ACC112 (cell line): ENCODE measurements at regions not wholly inside any gene's neighbourhood (a gene's known extent, or its start where the extent isn't known, plus 50 kb on each side); places are given as distances from the start of the nearest gene placed in this dataset.

ENCODE experiments used
- H2AFZ ChIP-seq: fragments of 200-600 bp; sonication (generic); one replicate; pipeline ENCODE4 v1.6.0; 2017; ENCODE audit warnings: antibody characterized with exemption, low read length; ENCODE audit not compliant: unreplicated experiment
- H3K27ac ChIP-seq: fragments of 200-600 bp; sonication (generic); 2 replicates; pipeline ENCODE4 v1.5.1; 2014; ENCODE audit warnings: low read depth, mild to moderate bottlenecking, antibody characterized with exemption, low read length, moderate library complexity
- H3K27me3 ChIP-seq: fragments of 200-600 bp; sonication (generic); 2 replicates; pipeline ENCODE4 v1.6.1; 2014; ENCODE audit warnings: mild to moderate bottlenecking, antibody characterized with exemption, low read length, moderate library complexity, mixed read lengths; ENCODE audit not compliant: insufficient read depth
- H3K36me3 ChIP-seq: fragments of 200-600 bp; sonication (generic); 2 replicates; pipeline ENCODE4 v1.6.1; 2016; ENCODE audit warnings: mild to moderate bottlenecking, antibody characterized with exemption, low read length, moderate library complexity, mixed read lengths; ENCODE audit not compliant: insufficient read depth
- H3K4me1 ChIP-seq: fragments of 200-600 bp; sonication (generic); one replicate; pipeline ENCODE4 v1.6.1; 2016; ENCODE audit warnings: low read length, mixed read lengths; ENCODE audit not compliant: insufficient read depth, unreplicated experiment, control insufficient read depth
- H3K4me3 ChIP-seq: fragments of 200-600 bp; sonication (generic); 2 replicates; pipeline ENCODE4 v1.5.1; 2014; ENCODE audit warnings: mild to moderate bottlenecking, low read depth, low read length
- H3K79me2 ChIP-seq: fragments of 200-600 bp; sonication (generic); one replicate; pipeline ENCODE4 v1.6.0; 2016; ENCODE audit warnings: low read length; ENCODE audit not compliant: control insufficient read depth, unreplicated experiment, insufficient read depth

DNA sequence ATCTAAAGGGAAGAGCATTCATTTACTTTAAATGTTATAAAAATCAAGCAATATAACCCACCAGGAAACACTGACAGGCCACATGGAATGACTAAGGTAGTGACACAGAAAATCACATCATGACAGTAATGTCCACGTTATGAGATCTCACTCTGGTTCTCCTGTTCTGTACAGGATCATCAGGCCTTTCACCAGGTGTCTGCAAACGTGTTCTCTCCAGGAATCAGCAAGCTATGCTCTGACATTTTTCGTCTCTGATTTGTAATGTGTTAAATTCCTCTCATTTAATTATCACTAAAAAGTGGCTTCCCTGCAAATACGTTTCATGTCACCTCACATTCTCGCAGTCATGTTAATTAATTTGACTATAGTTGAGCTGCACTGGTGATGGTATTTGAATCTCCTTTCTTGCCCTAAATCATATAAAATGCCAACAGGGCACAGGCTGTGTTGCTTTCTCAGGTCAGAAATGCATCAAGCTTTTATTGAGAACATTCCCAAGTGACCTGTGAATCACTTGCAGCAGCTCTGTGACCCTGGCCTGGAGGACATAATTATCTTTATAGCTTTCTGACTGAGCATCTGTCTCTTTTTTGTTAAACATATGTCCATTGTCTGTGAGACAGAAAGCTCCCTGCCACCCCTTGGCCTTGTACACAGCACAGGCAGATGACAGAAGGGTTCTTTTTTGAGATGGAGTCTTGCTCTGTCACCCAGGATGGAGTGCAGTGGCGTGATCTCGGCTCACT lies 196.2 kb downstream of the DIRAS2 start:
- H3K27ac ChIP-seq, result no peak overlapping the region
- no peak overlapping the region for H3K4me3 ChIP-seq
- H3K27me3 ChIP-seq, result no peaks in the 10 kb centered on the region
- H3K79me2 ChIP-seq, result no peaks in the 10 kb centered on the region
- H2AFZ ChIP-seq, result no peak overlapping the region
- no peaks in the 10 kb centered on the region for H3K36me3 ChIP-seq
- no peaks in the 10 kb centered on the region for H3K4me1 ChIP-seq

- no peaks in the 10 kb centered on the region for H3K27me3 ChIP-seq
- no peaks in the 10 kb centered on the region for H3K4me1 ChIP-seq
- no peak overlapping the region for H3K27ac ChIP-seq
- no peak overlapping the region for H2AFZ ChIP-seq
- no peak overlapping the region for H3K4me3 ChIP-seq
- no peaks in the 10 kb centered on the region for H3K36me3 ChIP-seq
- no peaks in the 10 kb centered on the region for H3K79me2 ChIP-seq
These were observed 194.9 kb downstream of the DIRAS2 start for GRCh38 chr9:90447773-90448172.

- Histone ChIP-seq H3K27me3 (no peaks in the 10 kb centered on the region), H3K27ac (no peak overlapping the region)
These were observed 193.3 kb downstream of the DIRAS2 start for GRCh38 chr9:90449213-90449925.

DNA sequence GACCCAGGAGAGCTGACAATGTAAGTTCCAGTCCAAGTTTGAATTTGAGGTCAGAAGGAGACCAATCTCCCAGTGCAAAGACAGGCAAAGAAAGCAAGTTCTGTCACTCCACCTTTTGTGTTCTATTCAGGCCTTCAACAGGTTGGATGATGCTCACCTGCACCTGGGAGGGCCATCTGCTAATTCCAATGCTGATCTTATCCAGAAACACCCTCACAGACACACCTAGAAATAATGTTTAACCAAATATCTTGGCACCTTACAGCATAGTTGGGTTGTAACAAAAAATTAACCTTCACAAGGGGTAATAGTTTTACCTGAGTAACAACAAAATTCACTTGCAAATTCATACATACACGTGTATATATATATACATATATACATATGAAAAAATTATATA lies 190.8 kb downstream of the DIRAS2 start:
- Histone ChIP-seq H3K27ac (no peak overlapping the region), H3K36me3 (no peaks in the 10 kb centered on the region), H3K4me1 (no peaks in the 10 kb centered on the region), H3K27me3 (no peaks in the 10 kb centered on the region), H2AFZ (no peak overlapping the region), H3K4me3 (no peak overlapping the region), H3K79me2 (no peaks in the 10 kb centered on the region)

More at GRCh38 chr9:90449213-90449925, 193.3 kb downstream of the DIRAS2 start:
- Histone ChIP-seq H3K36me3 (no peaks in the 10 kb centered on the region), H3K4me3 (no peak overlapping the region), H2AFZ (no peak overlapping the region), H3K4me1 (no peaks in the 10 kb centered on the region), H3K79me2 (no peaks in the 10 kb centered on the region)

- Histone ChIP-seq H3K27ac (no peak overlapping the region), H2AFZ (no peak overlapping the region), H3K4me1 (no peaks in the 10 kb centered on the region), H3K79me2 (no peaks in the 10 kb centered on the region), H3K27me3 (no peaks in the 10 kb centered on the region), H3K36me3 (no peaks in the 10 kb centered on the region), H3K4me3 (no peak overlapping the region)
These were observed 187.3 kb downstream of the DIRAS2 start for GRCh38 chr9:90455316-90455715.

- no peak overlapping the region for H3K4me3 ChIP-seq
- no peaks in the 10 kb centered on the region for H3K36me3 ChIP-seq
- H3K79me2 ChIP-seq, result no peaks in the 10 kb centered on the region
- no peaks in the 10 kb centered on the region for H3K27me3 ChIP-seq
- no peak overlapping the region for H2AFZ ChIP-seq
- H3K27ac ChIP-seq, result no peak overlapping the region
- H3K4me1 ChIP-seq, result no peaks in the 10 kb centered on the region
These were observed 185.0 kb downstream of the DIRAS2 start for GRCh38 chr9:90457386-90458190.

DNA sequence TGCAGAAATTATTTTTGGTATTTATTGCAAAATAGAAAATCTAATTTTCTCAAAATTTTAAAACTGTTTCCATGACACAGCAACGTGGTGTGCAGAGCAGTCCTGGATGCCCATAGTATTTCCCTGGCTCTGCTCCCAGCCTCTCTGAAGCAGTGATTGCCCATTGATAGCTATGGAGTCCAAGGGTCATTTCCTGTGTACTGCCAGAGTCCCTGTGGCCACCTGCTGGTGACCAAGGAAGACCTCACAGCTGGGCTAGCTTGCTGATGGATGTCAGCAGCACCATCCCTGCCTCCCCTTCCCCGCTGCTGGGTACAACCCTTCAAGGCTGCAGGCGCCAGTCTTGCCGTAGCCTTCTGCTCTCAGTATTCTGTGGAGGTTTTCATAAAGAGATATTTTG lies 184.1 kb downstream of the DIRAS2 start:
- Histone ChIP-seq H3K4me1 (no peaks in the 10 kb centered on the region), H2AFZ (no peak overlapping the region), H3K79me2 (no peaks in the 10 kb centered on the region), H3K4me3 (no peak overlapping the region), H3K27me3 (no peaks in the 10 kb centered on the region), H3K27ac (no peak overlapping the region), H3K36me3 (no peaks in the 10 kb centered on the region)

DNA sequence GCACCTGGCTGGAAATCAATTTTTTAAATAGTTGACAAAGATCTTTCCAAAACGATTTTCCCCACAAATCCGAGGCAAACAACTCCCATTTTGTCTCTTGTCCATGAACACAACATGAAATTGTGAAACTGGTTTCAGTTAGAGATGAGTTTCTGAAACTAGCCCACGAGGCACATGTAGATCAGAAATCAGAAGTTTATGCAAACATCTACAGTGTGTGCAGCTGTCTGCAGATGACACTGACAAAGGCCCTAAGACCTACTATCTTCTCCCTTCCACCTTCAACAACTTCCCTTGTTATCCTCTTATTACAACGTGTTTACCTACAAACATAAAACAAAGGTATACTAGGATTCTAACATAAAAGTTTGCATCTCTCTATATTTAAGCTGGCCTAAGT lies 183.3 kb downstream of the DIRAS2 start:
- Histone ChIP-seq H3K27me3 (no peaks in the 10 kb centered on the region), H2AFZ (no peak overlapping the region), H3K4me1 (no peaks in the 10 kb centered on the region), H3K79me2 (no peaks in the 10 kb centered on the region), H3K36me3 (no peaks in the 10 kb centered on the region), H3K4me3 (no peak overlapping the region), H3K27ac (no peak overlapping the region)

DNA sequence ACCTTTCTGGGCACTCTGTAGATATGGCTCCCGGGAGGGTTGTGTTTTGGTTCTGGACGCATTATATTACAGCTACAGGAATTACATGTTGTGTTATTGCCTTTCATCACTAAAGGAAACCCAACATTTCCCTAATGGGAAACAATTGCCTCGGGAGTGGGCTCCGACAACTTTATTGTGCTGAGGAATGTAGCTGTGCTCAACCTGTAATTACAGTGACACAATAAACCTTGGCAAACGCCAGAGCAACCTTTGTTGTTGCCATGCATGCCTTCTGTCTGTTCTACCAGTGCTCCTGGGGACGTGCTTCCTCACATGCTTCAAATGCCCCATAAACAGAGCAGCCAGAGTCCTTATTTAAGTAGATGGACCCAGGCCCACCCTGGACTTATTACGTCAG lies 182.4 kb downstream of the DIRAS2 start:
- Histone ChIP-seq H3K4me1 (no peaks in the 10 kb centered on the region), H2AFZ (no peak overlapping the region), H3K27ac (no peak overlapping the region), H3K36me3 (no peaks in the 10 kb centered on the region), H3K27me3 (no peaks in the 10 kb centered on the region), H3K79me2 (no peaks in the 10 kb centered on the region), H3K4me3 (no peak overlapping the region)

- Histone ChIP-seq H3K4me3 (no peak overlapping the region), H3K36me3 (no peaks in the 10 kb centered on the region), H3K27me3 (no peaks in the 10 kb centered on the region), H2AFZ (no peak overlapping the region), H3K4me1 (no peaks in the 10 kb centered on the region), H3K27ac (no peak overlapping the region), H3K79me2 (no peaks in the 10 kb centered on the region)
These were observed 177.6 kb downstream of the DIRAS2 start for GRCh38 chr9:90464978-90465377.
